RWPE2 (cell line): ENCODE measurements at regions not wholly inside any gene's neighbourhood (a gene's known extent, or its start where the extent isn't known, plus 50 kb on each side); places are given as distances from the start of the nearest gene placed in this dataset.

ENCODE experiments used
- ATAC-seq: fragments of 200-7000 bp; cut with Tn5 transposase; 3 replicates; pipeline ENCODE4 v1.9.1; 2021; ENCODE audit warnings: low read depth
- DNase-seq: peaks from one replicate; pipeline ENCODE4 v3.0.0-alpha.2; 2020; ENCODE audit warnings: low spot score
- H3K27ac ChIP-seq: fragments of 450-650 bp; 2 replicates; pipeline ENCODE4 v1.5.1; 2017; ENCODE audit warnings: mild to moderate bottlenecking; ENCODE audit not compliant: poor library complexity, severe bottlenecking
- H3K27me3 ChIP-seq: fragments of 250-450 bp; sonication (Bioruptor Pico); 2 replicates; pipeline ENCODE4 v1.5.1; 2021; ENCODE audit warnings: mild to moderate bottlenecking, moderate library complexity; ENCODE audit not compliant: insufficient read depth, poor library complexity, severe bottlenecking
- H3K36me3 ChIP-seq: fragments of 250-450 bp; sonication (Bioruptor Pico); 2 replicates; pipeline ENCODE4 v1.5.1; 2020; ENCODE audit warnings: low read depth, mild to moderate bottlenecking, moderate library complexity
- H3K4me1 ChIP-seq: fragments of 250-450 bp; sonication (Bioruptor Pico); 2 replicates; pipeline ENCODE4 v1.5.1; 2021; ENCODE audit warnings: mild to moderate bottlenecking, moderate library complexity; ENCODE audit not compliant: insufficient read depth, poor library complexity, severe bottlenecking
- H3K4me3 ChIP-seq: fragments of 250-450 bp; sonication (Bioruptor Pico); 2 replicates; pipeline ENCODE4 v1.5.1; 2021; ENCODE audit warnings: mild to moderate bottlenecking, moderate library complexity; ENCODE audit not compliant: severe bottlenecking
- H3K9me3 ChIP-seq: fragments of 250-450 bp; sonication (Bioruptor Pico); 2 replicates; pipeline ENCODE4 v1.5.1; 2021; ENCODE audit warnings: mild to moderate bottlenecking, moderate library complexity; ENCODE audit not compliant: severe bottlenecking
- TF ChIP-seq, protein P1 (sequence below): fragments of 450-650 bp; IDR thresholded peaks from one replicate; pipeline ENCODE4 v1.5.1; 2017; ENCODE audit warnings: mild to moderate bottlenecking, moderate library complexity; ENCODE audit not compliant: poor library complexity, severe bottlenecking

- ATAC-seq: no peak
- Histone ChIP-seq H3K4me3 (no peak overlapping the region), H3K9me3 (no peaks in the 10 kb centered on the region), H3K4me1 (no peaks in the 10 kb centered on the region), H3K27ac (no peak overlapping the region), H3K36me3 (no peaks in the 10 kb centered on the region), H3K27me3 (peaks cover 3% of the 10 kb centered on the region)
- TF ChIP-seq, protein P1, sequence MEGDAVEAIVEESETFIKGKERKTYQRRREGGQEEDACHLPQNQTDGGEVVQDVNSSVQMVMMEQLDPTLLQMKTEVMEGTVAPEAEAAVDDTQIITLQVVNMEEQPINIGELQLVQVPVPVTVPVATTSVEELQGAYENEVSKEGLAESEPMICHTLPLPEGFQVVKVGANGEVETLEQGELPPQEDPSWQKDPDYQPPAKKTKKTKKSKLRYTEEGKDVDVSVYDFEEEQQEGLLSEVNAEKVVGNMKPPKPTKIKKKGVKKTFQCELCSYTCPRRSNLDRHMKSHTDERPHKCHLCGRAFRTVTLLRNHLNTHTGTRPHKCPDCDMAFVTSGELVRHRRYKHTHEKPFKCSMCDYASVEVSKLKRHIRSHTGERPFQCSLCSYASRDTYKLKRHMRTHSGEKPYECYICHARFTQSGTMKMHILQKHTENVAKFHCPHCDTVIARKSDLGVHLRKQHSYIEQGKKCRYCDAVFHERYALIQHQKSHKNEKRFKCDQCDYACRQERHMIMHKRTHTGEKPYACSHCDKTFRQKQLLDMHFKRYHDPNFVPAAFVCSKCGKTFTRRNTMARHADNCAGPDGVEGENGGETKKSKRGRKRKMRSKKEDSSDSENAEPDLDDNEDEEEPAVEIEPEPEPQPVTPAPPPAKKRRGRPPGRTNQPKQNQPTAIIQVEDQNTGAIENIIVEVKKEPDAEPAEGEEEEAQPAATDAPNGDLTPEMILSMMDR: no peak
- DNase-seq: no peak
Observed at GRCh38 chr3:11903047-11903446, 56.4 kb upstream of the TAMM41 start.

DNA sequence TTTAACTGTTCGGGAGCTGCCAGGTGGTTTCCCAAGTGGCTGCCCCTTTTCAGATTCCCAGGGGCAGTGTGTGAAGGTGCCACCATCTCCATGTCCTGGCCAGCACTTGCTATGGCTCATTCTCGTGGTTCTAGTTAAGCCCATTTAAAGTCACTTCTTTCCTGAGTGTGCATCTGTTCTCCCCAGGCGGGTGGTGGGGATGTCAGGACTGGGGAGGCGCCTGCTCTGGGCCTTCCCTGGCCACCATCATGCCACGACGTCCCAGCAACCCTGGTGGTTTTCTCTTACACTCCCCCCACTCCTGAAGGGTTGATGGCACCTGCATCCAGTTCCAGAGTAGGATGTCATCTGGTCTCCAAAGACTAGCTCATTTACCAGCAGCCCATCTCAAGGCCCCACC is 56.8 kb upstream of the TAMM41 start:
- Histone ChIP-seq H3K27me3 (peaks cover 3% of the 10 kb centered on the region), H3K4me1 (no peaks in the 10 kb centered on the region), H3K4me3 (no peak overlapping the region), H3K36me3 (no peaks in the 10 kb centered on the region), H3K27ac (no peak overlapping the region), H3K9me3 (no peaks in the 10 kb centered on the region)
- TF ChIP-seq, protein P1: no peak
- DNase-seq (no peak), ATAC-seq (no peak)

GRCh38 chr3:11904157-11904556 is 57.5 kb upstream of the TAMM41 start:
- no peak for ATAC-seq
- H3K4me1 ChIP-seq: no peaks in the 10 kb centered on the region
- no peak overlapping the region for H3K4me3 ChIP-seq
- H3K36me3 ChIP-seq: no peaks in the 10 kb centered on the region
- no peak overlapping the region for H3K27ac ChIP-seq
- DNase-seq: no peak
- TF ChIP-seq, protein P1: no peak
- no peaks in the 10 kb centered on the region for H3K9me3 ChIP-seq
- H3K27me3 ChIP-seq: no peaks in the 10 kb centered on the region

DNA sequence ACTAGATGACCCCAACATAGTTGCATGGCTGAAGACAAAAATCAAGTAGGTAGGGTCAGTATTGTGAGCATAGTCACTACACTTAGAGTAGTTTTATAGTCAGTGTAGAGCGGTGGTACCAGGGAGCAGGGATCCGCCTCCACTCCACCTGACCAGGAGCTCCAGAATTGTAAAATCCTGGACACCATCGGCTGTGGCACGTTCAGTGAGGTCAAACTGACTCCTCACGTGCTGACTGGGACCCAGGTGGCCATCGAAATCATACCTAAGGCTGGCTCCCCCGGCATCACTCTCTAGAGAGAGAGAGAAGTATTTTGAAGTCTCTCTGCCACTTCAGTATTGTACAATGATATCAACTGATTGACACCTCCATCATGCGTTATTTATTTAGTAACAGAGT is 59.7 kb upstream of the TAMM41 start:
- H3K4me1 ChIP-seq: no peaks in the 10 kb centered on the region
- H3K36me3 ChIP-seq: no peaks in the 10 kb centered on the region
- no peak overlapping the region for H3K4me3 ChIP-seq
- no peaks in the 10 kb centered on the region for H3K27me3 ChIP-seq
- H3K9me3 ChIP-seq: no peaks in the 10 kb centered on the region
- ATAC-seq: no peak
- H3K27ac ChIP-seq: no peak overlapping the region
- DNase-seq: no peak
- TF ChIP-seq, protein P1: no peak

GRCh38 chr3:11907667-11908660 is 61.3 kb upstream of the TAMM41 start:
- Histone ChIP-seq H3K27me3 (no peaks in the 10 kb centered on the region), H3K4me1 (no peaks in the 10 kb centered on the region), H3K36me3 (no peaks in the 10 kb centered on the region), H3K4me3 (no peak overlapping the region), H3K27ac (no peak overlapping the region), H3K9me3 (no peaks in the 10 kb centered on the region)
- DNase-seq (no peak), ATAC-seq (no peak)
- TF ChIP-seq, protein P1: no peak
